ENCODE measurements at regions not wholly inside any gene's neighbourhood (a gene's known extent, or its start where the extent isn't known, plus 50 kb on each side); places are given as distances from the start of the nearest gene placed in this dataset.
A peak's percentile ranks its signal among the peaks of the same experiment; 100 is the strongest.

GRCh38 chrX:25072247-25072646, 56.5 kb upstream of the ARX start:
- intact Hi-C loops (cut with micrococcal nuclease) = no loop called here
- Histone ChIP-seq H3K9ac (ENCODE audit: insufficient read depth, low read length, poor library complexity, severe bottlenecking) (no peak overlapping the region), H3K4me1 (ENCODE audit: control insufficient read depth in 1 of 2, insufficient read depth in 2 of 2, low read length in 2 of 2) (no peaks in the 10 kb centered on the region), H3K36me3 (replicated peaks in 1 of 2; ENCODE audit: control insufficient read depth in 1 of 2, insufficient read depth in 2 of 2, low read length in 2 of 2) (no peaks in the 10 kb centered on the region), H2AFZ (ENCODE audit: insufficient read depth, low read depth, low read length, poor library complexity, severe bottlenecking) (no peak overlapping the region), H3K27ac (ENCODE audit: low read depth in 1 of 2, low read length in 2 of 2) (no peak overlapping the region), H3K9me3 (replicated peaks in 1 of 2; ENCODE audit: control insufficient read depth in 1 of 2, insufficient read depth in 1 of 2, low read length in 2 of 2) (no peaks in the 10 kb centered on the region), H3K4me2 (replicated peaks; ENCODE audit: extremely low read depth, low read length, poor library complexity, severe bottlenecking) (no peak overlapping the region), H4K20me1 (ENCODE audit: insufficient read depth, low read length) (no peaks in the 10 kb centered on the region), H3K4me3 (replicated peaks in 1 of 3; ENCODE audit: low read depth in 2 of 3, low read length in 3 of 3) (no peak overlapping the region), H3K79me2 (ENCODE audit: insufficient read depth, low read length) (no peaks in the 10 kb centered on the region), H3K27me3 (ENCODE audit: control insufficient read depth in 2 of 2, insufficient read depth in 2 of 2, low read length in 2 of 2) (no peaks in the 10 kb centered on the region)
- Mint-ChIP-seq H3K9me3 (peaks cover 0 to 8% (median 0%) of the 10 kb centered on the region in 7 donors), H3K27ac (peak overlapping the region in 1 of 7 donors; percentile 42), H3K4me3 (no peak overlapping the region), H3K27me3 (ENCODE audit: low read depth in 3 of 3) (peaks cover 0 to 3% (median 0%) of the 10 kb centered on the region in 3 donors), H3K4me1 (peaks cover 25% of the 10 kb centered on the region), H3K36me3 (no peaks in the 10 kb centered on the region)
- TF ChIP-seq CTCF (IDR thresholded peaks at IDR 0.05) = no peak
- DNase-seq = no peak

GRCh38 chrX:25070038-25070437, 54.3 kb upstream of the ARX start:
- H3K27me3 Mint-ChIP-seq (ENCODE audit: low read depth in 3 of 3) = peaks cover 0 to 1% (median 0%) of the 10 kb centered on the region in 3 donors
- no peak for DNase-seq
- H3K4me3 Mint-ChIP-seq = no peak overlapping the region
- no peak overlapping the region for H3K27ac ChIP-seq (ENCODE audit: low read depth in 1 of 2, low read length in 2 of 2)
- no peaks in the 10 kb centered on the region for H3K9me3 ChIP-seq (replicated peaks in 1 of 2; ENCODE audit: control insufficient read depth in 1 of 2, insufficient read depth in 1 of 2, low read length in 2 of 2)
- no peaks in the 10 kb centered on the region for H4K20me1 ChIP-seq (ENCODE audit: insufficient read depth, low read length)
- H3K9me3 Mint-ChIP-seq = peaks cover 0 to 5% (median 0%) of the 10 kb centered on the region in 7 donors
- H3K4me2 ChIP-seq (replicated peaks; ENCODE audit: extremely low read depth, low read length, poor library complexity, severe bottlenecking) = no peak overlapping the region
- peaks cover 20% of the 10 kb centered on the region for H3K4me1 Mint-ChIP-seq
- no peak overlapping the region for H3K27ac Mint-ChIP-seq
- no peak overlapping the region for H3K4me3 ChIP-seq (replicated peaks in 1 of 3; ENCODE audit: low read depth in 2 of 3, low read length in 3 of 3)
- WGBS (ENCODE audit: insufficient coverage) = no CpG with 5 or more reads among the region's 1 CpG
- no peak for TF ChIP-seq CTCF (IDR thresholded peaks at IDR 0.05)
- H3K4me1 ChIP-seq (ENCODE audit: control insufficient read depth in 1 of 2, insufficient read depth in 2 of 2, low read length in 2 of 2) = no peaks in the 10 kb centered on the region
- H3K27me3 ChIP-seq (ENCODE audit: control insufficient read depth in 2 of 2, insufficient read depth in 2 of 2, low read length in 2 of 2) = no peaks in the 10 kb centered on the region
- H3K9ac ChIP-seq (ENCODE audit: insufficient read depth, low read length, poor library complexity, severe bottlenecking) = no peak overlapping the region
- no peaks in the 10 kb centered on the region for H3K36me3 ChIP-seq (replicated peaks in 1 of 2; ENCODE audit: control insufficient read depth in 1 of 2, insufficient read depth in 2 of 2, low read length in 2 of 2)
- no peaks in the 10 kb centered on the region for H3K36me3 Mint-ChIP-seq
- intact Hi-C loops (cut with micrococcal nuclease) = no loop called here
- H3K79me2 ChIP-seq (ENCODE audit: insufficient read depth, low read length) = no peaks in the 10 kb centered on the region
- no peak overlapping the region for H2AFZ ChIP-seq (ENCODE audit: insufficient read depth, low read depth, low read length, poor library complexity, severe bottlenecking)

Measured in CD14-positive monocyte (primary cell).